ENCODE measurements at regions not wholly inside any gene's neighbourhood (a gene's known extent, or its start where the extent isn't known, plus 50 kb on each side); places are given as distances from the start of the nearest gene placed in this dataset.

DNA sequence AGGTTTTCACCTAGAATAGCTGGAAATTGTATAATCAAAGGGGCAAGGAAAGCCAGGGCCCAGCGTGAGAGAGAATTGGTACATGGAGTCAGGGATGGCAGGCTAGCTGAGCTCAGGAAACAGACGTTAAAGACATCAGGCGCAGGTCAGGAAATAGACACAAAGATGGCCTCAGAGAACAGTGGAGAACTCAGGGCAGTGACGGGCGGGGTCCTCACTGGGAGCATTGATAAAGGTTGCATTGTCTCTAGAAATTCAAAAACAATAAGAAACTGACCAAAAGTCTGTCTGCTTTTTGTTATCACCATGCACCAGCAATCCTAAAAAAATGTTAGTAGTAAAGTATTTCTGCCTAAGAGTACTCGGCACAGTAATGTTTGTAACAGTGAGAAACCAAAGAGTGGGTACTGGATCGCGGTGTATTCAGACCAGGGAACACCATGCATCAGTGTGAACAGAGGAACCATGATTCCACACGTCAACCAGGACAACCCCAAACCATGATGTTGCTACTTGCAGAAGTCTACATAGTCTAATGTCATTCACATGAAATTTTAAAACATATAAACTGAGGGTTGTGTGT is 81.9 kb upstream of the AUTS2 start:
- TF ChIP-seq, protein P1, sequence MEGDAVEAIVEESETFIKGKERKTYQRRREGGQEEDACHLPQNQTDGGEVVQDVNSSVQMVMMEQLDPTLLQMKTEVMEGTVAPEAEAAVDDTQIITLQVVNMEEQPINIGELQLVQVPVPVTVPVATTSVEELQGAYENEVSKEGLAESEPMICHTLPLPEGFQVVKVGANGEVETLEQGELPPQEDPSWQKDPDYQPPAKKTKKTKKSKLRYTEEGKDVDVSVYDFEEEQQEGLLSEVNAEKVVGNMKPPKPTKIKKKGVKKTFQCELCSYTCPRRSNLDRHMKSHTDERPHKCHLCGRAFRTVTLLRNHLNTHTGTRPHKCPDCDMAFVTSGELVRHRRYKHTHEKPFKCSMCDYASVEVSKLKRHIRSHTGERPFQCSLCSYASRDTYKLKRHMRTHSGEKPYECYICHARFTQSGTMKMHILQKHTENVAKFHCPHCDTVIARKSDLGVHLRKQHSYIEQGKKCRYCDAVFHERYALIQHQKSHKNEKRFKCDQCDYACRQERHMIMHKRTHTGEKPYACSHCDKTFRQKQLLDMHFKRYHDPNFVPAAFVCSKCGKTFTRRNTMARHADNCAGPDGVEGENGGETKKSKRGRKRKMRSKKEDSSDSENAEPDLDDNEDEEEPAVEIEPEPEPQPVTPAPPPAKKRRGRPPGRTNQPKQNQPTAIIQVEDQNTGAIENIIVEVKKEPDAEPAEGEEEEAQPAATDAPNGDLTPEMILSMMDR (IDR thresholded peaks at IDR 0.05; ENCODE audit: insufficient read depth, low read depth, low read length, missing control alignments): no peak
- DNase-seq (ENCODE audit: low read depth): no peak
- H3K4me3 ChIP-seq (ENCODE audit: low read depth, low read length): no peak overlapping the region

DNA sequence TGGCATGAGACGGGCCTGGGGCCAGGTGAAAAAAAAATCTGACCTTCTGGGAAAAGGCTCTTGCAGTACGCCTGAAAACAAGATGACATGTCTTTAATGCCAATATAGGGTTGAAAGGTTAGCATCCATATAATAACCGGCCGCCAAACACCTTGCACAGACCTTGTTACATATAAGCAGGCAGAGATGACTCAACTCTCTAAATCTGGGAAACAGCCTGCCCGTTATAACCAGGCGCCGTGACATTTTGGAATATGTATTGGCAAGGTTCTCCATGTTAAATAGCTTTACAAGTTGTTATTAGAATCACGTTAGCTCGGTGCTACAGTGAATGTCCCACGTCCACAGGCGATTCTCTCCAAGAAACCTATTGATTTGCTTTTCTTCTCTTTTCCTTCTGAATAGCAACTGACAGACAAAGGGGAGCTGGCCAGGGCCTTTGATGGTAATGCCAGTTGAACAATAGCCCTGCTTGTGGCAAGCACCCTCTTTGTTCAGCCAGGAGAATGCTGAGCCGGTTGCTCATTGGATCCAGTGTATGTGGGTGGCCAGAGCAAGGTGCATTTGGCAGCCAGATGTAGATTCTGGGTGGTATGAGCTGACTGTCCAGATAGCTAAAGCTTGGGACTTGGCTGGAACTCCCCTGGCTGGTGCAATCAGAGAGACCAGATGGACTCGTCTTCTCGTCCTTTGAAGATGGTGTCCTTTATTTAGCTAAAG is 80.1 kb upstream of the AUTS2 start:
- DNase-seq (ENCODE audit: low read depth): no peak
- TF ChIP-seq, protein P1 (IDR thresholded peaks at IDR 0.05; ENCODE audit: insufficient read depth, low read depth, low read length, missing control alignments): no peak
- no peak overlapping the region for H3K4me3 ChIP-seq (ENCODE audit: low read depth, low read length)

GRCh38 chr7:69518705-69519077 is 79.6 kb upstream of the AUTS2 start:
- DNase-seq (ENCODE audit: low read depth): no peak
- H3K4me3 ChIP-seq (ENCODE audit: low read depth, low read length): no peak overlapping the region
- TF ChIP-seq, protein P1 (IDR thresholded peaks at IDR 0.05; ENCODE audit: insufficient read depth, low read depth, low read length, missing control alignments): no peak

GRCh38 chr7:69526570-69526969 is 71.7 kb upstream of the AUTS2 start:
- TF ChIP-seq, protein P1 (IDR thresholded peaks at IDR 0.05; ENCODE audit: insufficient read depth, low read depth, low read length, missing control alignments): no peak

GRCh38 chr7:69527706-69528105 is 70.6 kb upstream of the AUTS2 start:
- H3K4me3 ChIP-seq (ENCODE audit: low read depth, low read length): no peak overlapping the region
- TF ChIP-seq, protein P1 (IDR thresholded peaks at IDR 0.05; ENCODE audit: insufficient read depth, low read depth, low read length, missing control alignments): no peak
- no peak for DNase-seq (ENCODE audit: low read depth)

More at GRCh38 chr7:69526570-69526969, 71.7 kb upstream of the AUTS2 start:
- no peak for DNase-seq (ENCODE audit: low read depth)
- H3K4me3 ChIP-seq (ENCODE audit: low read depth, low read length): no peak overlapping the region

- H3K4me3 ChIP-seq (ENCODE audit: low read depth, low read length): no peak overlapping the region
- DNase-seq (ENCODE audit: low read depth): no peak
- TF ChIP-seq, protein P1 (IDR thresholded peaks at IDR 0.05; ENCODE audit: insufficient read depth, low read depth, low read length, missing control alignments): no peak
Measured at GRCh38 chr7:69531050-69531449, 67.2 kb upstream of the AUTS2 start.

All from GM12865 (cell line).